Loucy (cell line): ENCODE measurements at regions not wholly inside any gene's neighbourhood (a gene's known extent, or its start where the extent isn't known, plus 50 kb on each side); places are given as distances from the start of the nearest gene placed in this dataset.

Experiments
- H2AFZ ChIP-seq: fragments of 200-600 bp; sonication (generic); 2 replicates; pipeline ENCODE4 v1.6.0; 2016; ENCODE audit warnings: antibody characterized with exemption, mild to moderate bottlenecking, low read length, moderate library complexity
- H3F3A ChIP-seq: fragments of 200-600 bp; 2 replicates; pipeline ENCODE4 v1.6.0; 2016; ENCODE audit warnings: antibody characterized with exemption, low read depth, mild to moderate bottlenecking
- H3K27me3 ChIP-seq: fragments of 200-600 bp; sonication (generic); 2 replicates; pipeline ENCODE4 v1.6.1; 2014; ENCODE audit warnings: low read length, mild to moderate bottlenecking; ENCODE audit not compliant: insufficient read depth, poor library complexity, severe bottlenecking
- H3K36me3 ChIP-seq: fragments of 200-600 bp; sonication (generic); 2 replicates; pipeline ENCODE4 v1.6.1; 2016; ENCODE audit warnings: low read length; ENCODE audit not compliant: insufficient read depth
- H3K4me1 ChIP-seq: fragments of 200-600 bp; sonication (generic); 2 replicates; pipeline ENCODE4 v1.5.1; 2014; ENCODE audit warnings: low read length, mild to moderate bottlenecking; ENCODE audit not compliant: insufficient read depth, poor library complexity, severe bottlenecking
- H3K4me2 ChIP-seq: fragments of 200-600 bp; sonication (generic); 2 replicates; pipeline ENCODE4 v1.6.0; 2014; ENCODE audit warnings: antibody characterized with exemption, low read length, low read depth, mild to moderate bottlenecking; ENCODE audit not compliant: poor library complexity, severe bottlenecking
- H3K4me3 ChIP-seq: fragments of 200-600 bp; sonication (generic); 2 replicates; pipeline ENCODE4 v1.5.1; 2014; ENCODE audit warnings: low read length, mild to moderate bottlenecking, mixed read lengths; ENCODE audit not compliant: poor library complexity, severe bottlenecking
- H3K79me2 ChIP-seq: fragments of 200-600 bp; sonication (generic); 2 replicates; pipeline ENCODE4 v1.6.1; 2014; ENCODE audit warnings: low read length; ENCODE audit not compliant: insufficient read depth
- H3K9ac ChIP-seq: fragments of 200-600 bp; sonication (generic); 2 replicates; pipeline ENCODE4 v1.6.0; 2014; ENCODE audit warnings: mild to moderate bottlenecking, low read depth, low read length, moderate library complexity; ENCODE audit not compliant: poor library complexity, severe bottlenecking
- H3K9me2 ChIP-seq: fragments of 200-600 bp; sonication (generic); replicated peaks from 2 replicates; pipeline ENCODE4 v1.6.1; 2016; ENCODE audit warnings: low read depth, low read length, mixed read lengths
- H3K9me3 ChIP-seq: fragments of 200-600 bp; sonication (generic); 2 replicates; pipeline ENCODE4 v1.6.1; 2014; ENCODE audit warnings: mild to moderate bottlenecking, antibody characterized with exemption, low read length, low read depth; ENCODE audit not compliant: insufficient read depth
- H4K20me1 ChIP-seq: fragments of 200-600 bp; sonication (generic); 2 replicates; pipeline ENCODE4 v1.6.0; 2014; ENCODE audit warnings: antibody characterized with exemption, low read length, mild to moderate bottlenecking; ENCODE audit not compliant: insufficient read depth, poor library complexity, severe bottlenecking
- CTCF ChIP-seq: fragments of 200-600 bp; sonication (generic); conservative IDR thresholded peaks from 2 replicates; pipeline ENCODE4 v1.5.1; 2014; ENCODE audit warnings: mild to moderate bottlenecking, antibody characterized with exemption, low read length
- EZH2phosphoT487 ChIP-seq: fragments of 200-600 bp; IDR thresholded peaks from 2 replicates; pipeline ENCODE4 v1.6.1; 2018; ENCODE audit warnings: antibody characterized with exemption, mild to moderate bottlenecking, moderate library complexity, borderline replicate concordance

- no peaks in the 10 kb centered on the region for H3K79me2 ChIP-seq
- no peaks in the 10 kb centered on the region for H3F3A ChIP-seq
- no peaks in the 10 kb centered on the region for H3K9me3 ChIP-seq
- no peak overlapping the region for H3K4me3 ChIP-seq
- H4K20me1 ChIP-seq, result no peaks in the 10 kb centered on the region
- H3K36me3 ChIP-seq, result no peaks in the 10 kb centered on the region
- H3K4me1 ChIP-seq, result no peaks in the 10 kb centered on the region
- H3K27me3 ChIP-seq, result no peaks in the 10 kb centered on the region
- H2AFZ ChIP-seq, result no peak overlapping the region
- H3K4me2 ChIP-seq, result no peak overlapping the region
- H3K9me2 ChIP-seq, result no peaks in the 10 kb centered on the region
- no peak overlapping the region for H3K9ac ChIP-seq
- TF ChIP-seq CTCF (no peak), EZH2phosphoT487 (no peak)
Measured at GRCh38 chr12:98456041-98456440, 59.3 kb upstream of the TMPO start.

- no peaks in the 10 kb centered on the region for H3K9me3 ChIP-seq
- no peaks in the 10 kb centered on the region for H4K20me1 ChIP-seq
- H3K79me2 ChIP-seq, result no peaks in the 10 kb centered on the region
- no peaks in the 10 kb centered on the region for H3F3A ChIP-seq
- H3K4me1 ChIP-seq, result no peaks in the 10 kb centered on the region
- TF ChIP-seq CTCF (no peak), EZH2phosphoT487 (no peak)
- H2AFZ ChIP-seq, result no peak overlapping the region
- no peak overlapping the region for H3K4me2 ChIP-seq
- no peak overlapping the region for H3K9ac ChIP-seq
- H3K27me3 ChIP-seq, result no peaks in the 10 kb centered on the region
- H3K9me2 ChIP-seq, result no peaks in the 10 kb centered on the region
- no peak overlapping the region for H3K4me3 ChIP-seq
- H3K36me3 ChIP-seq, result no peaks in the 10 kb centered on the region
Measured at GRCh38 chr12:98456576-98457573, 58.5 kb upstream of the TMPO start.

- H4K20me1 ChIP-seq, result no peaks in the 10 kb centered on the region
- no peaks in the 10 kb centered on the region for H3F3A ChIP-seq
- no peak for TF ChIP-seq EZH2phosphoT487
- no peak for TF ChIP-seq CTCF
- no peaks in the 10 kb centered on the region for H3K4me1 ChIP-seq
- no peaks in the 10 kb centered on the region for H3K9me3 ChIP-seq
- H3K4me3 ChIP-seq, result no peak overlapping the region
- H3K9me2 ChIP-seq, result no peaks in the 10 kb centered on the region
- no peak overlapping the region for H3K4me2 ChIP-seq
- no peaks in the 10 kb centered on the region for H3K79me2 ChIP-seq
- no peaks in the 10 kb centered on the region for H3K27me3 ChIP-seq
- no peak overlapping the region for H3K9ac ChIP-seq
- H2AFZ ChIP-seq, result no peak overlapping the region
- no peaks in the 10 kb centered on the region for H3K36me3 ChIP-seq
Measured at GRCh38 chr12:98464190-98464589, 51.2 kb upstream of the TMPO start.
